Progenitor cell of endocrine pancreas (in vitro differentiated cells): ENCODE measurements at regions not wholly inside any gene's neighbourhood (a gene's known extent, or its start where the extent isn't known, plus 50 kb on each side); places are given as distances from the start of the nearest gene placed in this dataset.
"Not testable (repeated sequence)": the region's sequence is repeated elsewhere in the genome, so short reads cannot be mapped to it uniquely, and the experiment has no call there.

Experiments
- DNase-seq: peaks from one replicate; pipeline ENCODE4 v3.0.0; 2021; ENCODE audit warnings: low spot score; ENCODE audit not compliant: unreplicated experiment
- H3K27ac Mint-ChIP-seq: 2 replicates; pipeline ENCODE4 v1.8.0; 2021; ENCODE audit warnings: mild to moderate bottlenecking, moderate library complexity, mixed read lengths
- H3K27me3 Mint-ChIP-seq: 2 replicates; pipeline ENCODE4 v1.8.0; 2021; ENCODE audit warnings: mixed read lengths
- H3K36me3 Mint-ChIP-seq: 2 replicates; pipeline ENCODE4 v1.8.0; 2022; ENCODE audit warnings: mixed read lengths; ENCODE audit not compliant: insufficient read depth
- H3K4me1 Mint-ChIP-seq: 2 replicates; pipeline ENCODE4 v1.8.0; 2021; ENCODE audit warnings: low read depth, mixed read lengths
- H3K4me3 Mint-ChIP-seq: 2 replicates; pipeline ENCODE4 v1.8.0; 2021; ENCODE audit warnings: low read depth, mild to moderate bottlenecking, moderate library complexity, mixed read lengths
- H3K9me3 Mint-ChIP-seq: 2 replicates; pipeline ENCODE4 v1.8.0; 2021; ENCODE audit warnings: low read depth, mixed read lengths
- CTCF ChIP-seq: fragments of 200-600 bp; sonication (generic); IDR thresholded peaks from one replicate; pipeline ENCODE4 v1.5.0; 2021; ENCODE audit warnings: antibody characterized with exemption, mild to moderate bottlenecking; ENCODE audit not compliant: unreplicated experiment

- TF ChIP-seq CTCF: no peak
- H3K9me3 Mint-ChIP-seq: peaks cover 3% of the 10 kb centered on the region
Measured at GRCh38 chr2:217593732-217594131, 409.1 kb downstream of the TNS1 start.

GRCh38 chr2:217588266-217588665, 414.5 kb downstream of the TNS1 start:
- H3K9me3 Mint-ChIP-seq: peaks cover 3% of the 10 kb centered on the region
- no peak overlapping the region for H3K4me3 Mint-ChIP-seq
- peaks cover 1% of the 10 kb centered on the region for H3K4me1 Mint-ChIP-seq
- TF ChIP-seq CTCF: no peak
- no peak overlapping the region for H3K27ac Mint-ChIP-seq
- H3K27me3 Mint-ChIP-seq: peaks cover 21% of the 10 kb centered on the region
- H3K36me3 Mint-ChIP-seq: no peaks in the 10 kb centered on the region
- no peak for DNase-seq

More at GRCh38 chr2:217593732-217594131, 409.1 kb downstream of the TNS1 start:
- no peak for DNase-seq
- H3K4me3 Mint-ChIP-seq: no peak overlapping the region
- no peaks in the 10 kb centered on the region for H3K36me3 Mint-ChIP-seq
- H3K27me3 Mint-ChIP-seq: no peaks in the 10 kb centered on the region
- H3K4me1 Mint-ChIP-seq: no peaks in the 10 kb centered on the region
- no peak overlapping the region for H3K27ac Mint-ChIP-seq

GRCh38 chr2:217585362-217585761, 417.4 kb downstream of the TNS1 start:
- peaks cover 21% of the 10 kb centered on the region for H3K27me3 Mint-ChIP-seq
- no peak for TF ChIP-seq CTCF
- H3K4me3 Mint-ChIP-seq: no peak overlapping the region

GRCh38 chr2:217580407-217580806, 422.4 kb downstream of the TNS1 start:
- DNase-seq, H3K27me3 Mint-ChIP-seq, H3K9me3 Mint-ChIP-seq, H3K27ac Mint-ChIP-seq, H3K4me1 Mint-ChIP-seq, H3K4me3 Mint-ChIP-seq, H3K36me3 Mint-ChIP-seq: not testable (repeated sequence)

More at GRCh38 chr2:217585362-217585761, 417.4 kb downstream of the TNS1 start:
- H3K36me3 Mint-ChIP-seq: no peaks in the 10 kb centered on the region
- peaks cover 1% of the 10 kb centered on the region for H3K4me1 Mint-ChIP-seq
- no peaks in the 10 kb centered on the region for H3K9me3 Mint-ChIP-seq
- H3K27ac Mint-ChIP-seq: no peak overlapping the region
- DNase-seq: no peak

GRCh38 chr2:217573571-217573970, 429.2 kb downstream of the TNS1 start:
- H3K9me3 Mint-ChIP-seq: no peaks in the 10 kb centered on the region
- H3K36me3 Mint-ChIP-seq: no peaks in the 10 kb centered on the region
- H3K27me3 Mint-ChIP-seq: no peaks in the 10 kb centered on the region
- no peak for DNase-seq
- H3K4me1 Mint-ChIP-seq: peaks cover 17% of the 10 kb centered on the region
- no peak for TF ChIP-seq CTCF
- no peak overlapping the region for H3K27ac Mint-ChIP-seq
- H3K4me3 Mint-ChIP-seq: no peak overlapping the region

- TF ChIP-seq CTCF: no peak
- Mint-ChIP-seq H3K27ac (no peak overlapping the region), H3K4me3 (no peak overlapping the region), H3K9me3 (no peaks in the 10 kb centered on the region), H3K4me1 (peaks cover 17% of the 10 kb centered on the region), H3K36me3 (no peaks in the 10 kb centered on the region), H3K27me3 (no peaks in the 10 kb centered on the region)
- no peak for DNase-seq
Measured at GRCh38 chr2:217570394-217570793, 432.4 kb downstream of the TNS1 start.
